Mesothelial cell of epicardium (in vitro differentiated cells): ENCODE measurements at regions not wholly inside any gene's neighbourhood (a gene's known extent, or its start where the extent isn't known, plus 50 kb on each side); places are given as distances from the start of the nearest gene placed in this dataset.
A peak's percentile ranks its signal among the peaks of the same experiment; 100 is the strongest.

Experiments
- DNase-seq, 2 experiments: peaks; one replicate each; pipeline ENCODE4 v3.0.0; 2021; ENCODE audit warnings: low spot score in 2 of 2; ENCODE audit not compliant: unreplicated experiment in 2 of 2
- H3K27ac Mint-ChIP-seq: 2 replicates; pipeline ENCODE4 v1.8.0; 2021; ENCODE audit warnings: mixed read lengths
- H3K27me3 Mint-ChIP-seq: 2 replicates; pipeline ENCODE4 v1.8.0; 2021; ENCODE audit warnings: low read depth, mixed read lengths
- H3K36me3 Mint-ChIP-seq: 2 replicates; pipeline ENCODE4 v1.8.0; 2021; ENCODE audit warnings: mixed read lengths
- H3K4me1 Mint-ChIP-seq: 2 replicates; pipeline ENCODE4 v1.8.0; 2021; ENCODE audit warnings: mixed read lengths
- H3K4me3 Mint-ChIP-seq: 2 replicates; pipeline ENCODE4 v1.8.0; 2021; ENCODE audit warnings: mild to moderate bottlenecking, moderate library complexity, mixed read lengths
- H3K9me3 Mint-ChIP-seq: 2 replicates; pipeline ENCODE4 v1.8.0; 2021; ENCODE audit warnings: mixed read lengths
- TF ChIP-seq, protein P1 (sequence below): fragments of 200-600 bp; sonication (generic); IDR thresholded peaks from one replicate; pipeline ENCODE4 v1.5.0; 2021; ENCODE audit warnings: antibody characterized with exemption; ENCODE audit not compliant: unreplicated experiment

- peaks cover 43% of the 10 kb centered on the region for H3K4me1 Mint-ChIP-seq
- H3K27me3 Mint-ChIP-seq: no peaks in the 10 kb centered on the region
Observed at GRCh38 chr22:23512721-23513120, 67.4 kb downstream of the IGLL1 start.

DNA sequence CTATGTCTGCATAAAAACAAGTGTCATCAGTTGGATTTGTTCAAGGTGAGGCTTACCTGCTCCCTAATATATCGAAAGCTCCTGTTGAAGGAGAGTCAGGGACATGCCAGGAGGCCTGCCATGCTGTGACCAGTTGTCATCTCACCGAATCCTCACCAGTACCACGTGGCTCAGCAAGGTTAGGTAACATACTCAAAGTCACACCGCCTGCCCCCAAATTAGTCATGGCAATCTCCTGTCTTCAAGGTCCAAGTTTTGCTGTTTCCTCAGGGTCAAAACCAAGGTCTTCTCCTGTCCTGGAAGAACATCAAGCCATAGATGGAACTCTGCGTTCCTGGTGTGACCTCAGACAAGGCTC is 67.8 kb downstream of the IGLL1 start:
- Mint-ChIP-seq H3K4me1 (peaks cover 43% of the 10 kb centered on the region), H3K27ac (peak overlapping the region; percentile 30), H3K36me3 (no peaks in the 10 kb centered on the region), H3K9me3 (no peaks in the 10 kb centered on the region), H3K4me3 (no peak overlapping the region), H3K27me3 (no peaks in the 10 kb centered on the region)
- no peak for DNase-seq
- TF ChIP-seq, protein P1, sequence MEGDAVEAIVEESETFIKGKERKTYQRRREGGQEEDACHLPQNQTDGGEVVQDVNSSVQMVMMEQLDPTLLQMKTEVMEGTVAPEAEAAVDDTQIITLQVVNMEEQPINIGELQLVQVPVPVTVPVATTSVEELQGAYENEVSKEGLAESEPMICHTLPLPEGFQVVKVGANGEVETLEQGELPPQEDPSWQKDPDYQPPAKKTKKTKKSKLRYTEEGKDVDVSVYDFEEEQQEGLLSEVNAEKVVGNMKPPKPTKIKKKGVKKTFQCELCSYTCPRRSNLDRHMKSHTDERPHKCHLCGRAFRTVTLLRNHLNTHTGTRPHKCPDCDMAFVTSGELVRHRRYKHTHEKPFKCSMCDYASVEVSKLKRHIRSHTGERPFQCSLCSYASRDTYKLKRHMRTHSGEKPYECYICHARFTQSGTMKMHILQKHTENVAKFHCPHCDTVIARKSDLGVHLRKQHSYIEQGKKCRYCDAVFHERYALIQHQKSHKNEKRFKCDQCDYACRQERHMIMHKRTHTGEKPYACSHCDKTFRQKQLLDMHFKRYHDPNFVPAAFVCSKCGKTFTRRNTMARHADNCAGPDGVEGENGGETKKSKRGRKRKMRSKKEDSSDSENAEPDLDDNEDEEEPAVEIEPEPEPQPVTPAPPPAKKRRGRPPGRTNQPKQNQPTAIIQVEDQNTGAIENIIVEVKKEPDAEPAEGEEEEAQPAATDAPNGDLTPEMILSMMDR: no peak

More at GRCh38 chr22:23512721-23513120, 67.4 kb downstream of the IGLL1 start:
- no peak overlapping the region for H3K4me3 Mint-ChIP-seq
- no peaks in the 10 kb centered on the region for H3K9me3 Mint-ChIP-seq
- no peaks in the 10 kb centered on the region for H3K36me3 Mint-ChIP-seq
- DNase-seq: no peak
- H3K27ac Mint-ChIP-seq: peak overlapping the region; percentile 83
- TF ChIP-seq, protein P1: no peak

- Mint-ChIP-seq H3K27me3 (no peaks in the 10 kb centered on the region), H3K27ac (peak overlapping the region; percentile 95), H3K4me3 (no peak overlapping the region), H3K4me1 (peaks cover 48% of the 10 kb centered on the region), H3K9me3 (no peaks in the 10 kb centered on the region), H3K36me3 (no peaks in the 10 kb centered on the region)
- TF ChIP-seq, protein P1: no peak
- no peak for DNase-seq
Observed at GRCh38 chr22:23511627-23512347, 68.3 kb downstream of the IGLL1 start.

DNA sequence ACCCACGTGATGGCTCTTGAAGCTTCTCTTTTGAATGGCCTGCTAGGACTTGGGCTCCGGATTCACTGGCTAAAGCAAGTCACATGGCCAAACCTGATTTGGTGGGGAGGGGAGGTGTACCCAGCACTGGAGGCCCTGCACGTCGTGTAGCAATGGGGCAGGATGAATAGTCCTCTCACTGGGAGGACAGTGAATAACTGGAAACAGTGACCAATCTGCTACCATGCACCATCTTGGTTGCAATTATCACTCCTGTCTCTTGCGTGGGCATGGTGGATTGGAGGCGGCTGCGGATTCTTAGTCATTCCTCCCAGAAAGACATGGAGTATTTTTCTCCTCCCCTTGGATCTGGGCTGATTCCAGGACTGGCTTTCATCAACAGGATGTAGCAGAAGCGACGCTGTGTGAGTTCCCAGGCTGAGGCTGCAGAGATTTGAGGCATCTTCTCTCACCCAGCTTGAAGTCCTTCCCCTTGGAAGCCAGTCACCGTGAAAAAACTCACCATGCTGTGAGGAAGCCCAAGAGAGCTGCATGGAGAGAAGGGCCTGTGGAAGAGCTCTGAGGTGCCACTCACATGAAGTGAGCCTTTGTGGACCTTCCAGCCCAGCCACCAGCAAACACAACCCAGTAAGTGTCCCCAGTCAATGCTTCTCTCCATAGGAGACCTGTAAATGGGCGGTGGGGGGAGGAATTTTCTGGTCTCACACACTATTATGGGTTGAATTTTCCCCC is 70.4 kb downstream of the IGLL1 start:
- peak overlapping the region; percentile 80 for H3K4me3 Mint-ChIP-seq
- H3K36me3 Mint-ChIP-seq: no peaks in the 10 kb centered on the region
- no peaks in the 10 kb centered on the region for H3K9me3 Mint-ChIP-seq
- TF ChIP-seq, protein P1: no peak
- H3K4me1 Mint-ChIP-seq: peaks cover 52% of the 10 kb centered on the region
- no peaks in the 10 kb centered on the region for H3K27me3 Mint-ChIP-seq
- DNase-seq: no peak
- peak overlapping the region; percentile 97 for H3K27ac Mint-ChIP-seq

DNA sequence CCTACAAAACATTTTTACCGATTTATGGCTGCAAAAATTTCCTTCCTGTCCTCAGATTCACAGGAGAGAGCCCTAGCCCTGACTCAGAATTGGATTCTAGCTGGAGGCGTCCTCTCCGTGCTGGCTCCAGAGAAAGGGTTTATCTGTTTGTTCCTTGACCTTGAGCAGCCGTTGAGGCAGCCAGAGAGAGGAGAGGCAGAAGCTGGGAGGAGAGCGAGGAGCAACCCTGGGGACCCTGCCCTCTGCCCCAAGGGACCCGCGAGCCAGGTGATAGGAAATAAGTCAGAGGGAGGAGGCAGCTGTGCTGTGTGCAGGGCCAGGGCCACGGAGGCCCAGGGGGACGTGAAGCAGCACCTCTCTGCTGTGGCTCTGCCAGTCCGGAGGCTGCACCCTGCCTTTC is 75.6 kb downstream of the IGLL1 start:
- Mint-ChIP-seq H3K4me3 (no peak overlapping the region), H3K4me1 (peaks cover 51% of the 10 kb centered on the region), H3K27ac (peak overlapping the region; percentile 95), H3K27me3 (no peaks in the 10 kb centered on the region), H3K36me3 (no peaks in the 10 kb centered on the region), H3K9me3 (no peaks in the 10 kb centered on the region)
- TF ChIP-seq, protein P1: no peak
- no peak for DNase-seq
